B cell (primary cell): ENCODE measurements at regions not wholly inside any gene's neighbourhood (a gene's known extent, or its start where the extent isn't known, plus 50 kb on each side); places are given as distances from the start of the nearest gene placed in this dataset.

Source experiments
- ATAC-seq: fragments of 200-7000 bp; cut with Tn5 transposase; one replicate; pipeline ENCODE4 v1.10.0; 2021; ENCODE audit warnings: low read depth, mild to moderate bottlenecking, moderate number of reproducible peaks, moderate library complexity
- CTCF ChIA-PET: fragments of 350-600 bp; sonication (Branson Sonifier 250); formaldehyde crosslinking; loops from one replicate; lab custom pipeline; 2021; ENCODE audit warnings: antibody characterized with exemption, inconsistent platforms; lab: Charles Lee
- POLR2A ChIA-PET: fragments of 350-600 bp; sonication (Branson Sonifier 250); formaldehyde crosslinking; loops from one replicate; lab custom pipeline; 2021; ENCODE audit warnings: antibody characterized with exemption; lab: Charles Lee
- DNase-seq: peaks from one replicate; pipeline ENCODE4 v3.0.0; 2013
- H2AFZ ChIP-seq: 2 replicates; pipeline ENCODE4 v1.6.1; 2012; ENCODE audit warnings: mild to moderate bottlenecking, low read depth, low read length; ENCODE audit not compliant: insufficient read depth, poor library complexity, severe bottlenecking
- H3K27ac ChIP-seq, 2 donors: 1 replicate in 1 of 2; 2 replicates in 1 of 2; pipeline ENCODE4 v1.5.1; 2012 to 2013; ENCODE audit warnings: low read length in 2 of 2, mild to moderate bottlenecking in 2 of 2, moderate library complexity in 1 of 2
- H3K27me3 ChIP-seq, 4 experiments: fragments of 200-600 bp in 1 of 4; sonication (generic) in 1 of 4; replicated peaks in 1 of 4; 1 replicate in 2 of 4; 2 replicates in 2 of 4; pipeline versions ENCODE4 v1.6.1 to v1.7.0; 2013 to 2016; ENCODE audit warnings: low read length in 3 of 4, mild to moderate bottlenecking in 2 of 4, mixed read lengths in 1 of 4, moderate library complexity in 1 of 4; ENCODE audit not compliant: insufficient read depth in 4 of 4, control insufficient read depth in 3 of 4; ENCODE audit errors: control extremely low read depth in 1 of 4
- H3K36me3 ChIP-seq, 2 experiments: replicated peaks in 1 of 2; 1 replicate in 1 of 2; 2 replicates in 1 of 2; pipeline versions ENCODE4 v1.6.1 to v1.7.1; 2013; ENCODE audit warnings: low read length in 1 of 2; ENCODE audit not compliant: insufficient read depth in 2 of 2, control insufficient read depth in 1 of 2; ENCODE audit errors: control extremely low read depth in 1 of 2, extremely low read depth in 1 of 2
- H3K4me1 ChIP-seq, 2 donors: fragments of 200-600 bp in 1 of 2; sonication (generic) in 1 of 2; 1 replicate in 1 of 2; 2 replicates in 1 of 2; pipeline versions ENCODE4 v1.5.1 to v1.6.1; 2013 to 2017; ENCODE audit warnings: low read length in 2 of 2; ENCODE audit not compliant: control insufficient read depth in 2 of 2, insufficient read depth in 2 of 2
- H3K4me2 ChIP-seq: replicated peaks from 2 replicates; pipeline ENCODE3; 2012; ENCODE audit warnings: mild to moderate bottlenecking, low read depth, low read length; ENCODE audit not compliant: poor library complexity, severe bottlenecking
- H3K4me3 ChIP-seq, 5 experiments: fragments of 200-600 bp in 1 of 5; sonication (generic) in 1 of 5; 1 replicate in 3 of 5; 2 replicates in 2 of 5; pipeline versions ENCODE4 v1.5.1 to v1.7.0; 2011 to 2016; ENCODE audit warnings: low read length in 4 of 5, mild to moderate bottlenecking in 4 of 5, low read depth in 2 of 5, control low read depth in 1 of 5, moderate library complexity in 1 of 5; ENCODE audit not compliant: insufficient read depth in 1 of 5; ENCODE audit errors: control extremely low read depth in 1 of 5, extremely low read depth in 1 of 5
- H3K79me2 ChIP-seq: fragments of 200-600 bp; sonication (generic); one replicate; pipeline ENCODE4 v1.6.0; 2016; ENCODE audit warnings: low read length; ENCODE audit not compliant: control insufficient read depth, insufficient read depth
- H3K9ac ChIP-seq: fragments of 200-600 bp; sonication (generic); 2 replicates; pipeline ENCODE4 v1.6.1; 2017; ENCODE audit warnings: mild to moderate bottlenecking, low read length, moderate library complexity
- H3K9me3 ChIP-seq, 3 donors: one replicate each; pipeline versions ENCODE4 v1.6.1 to v1.7.1; 2013; ENCODE audit warnings: low read length in 2 of 3; ENCODE audit not compliant: control insufficient read depth in 2 of 3, insufficient read depth in 1 of 3; ENCODE audit errors: control extremely low read depth in 1 of 3
- H4K20me1 ChIP-seq: 2 replicates; pipeline ENCODE4 v1.6.0; 2012; ENCODE audit warnings: mild to moderate bottlenecking, low read length; ENCODE audit not compliant: insufficient read depth, control insufficient read depth, poor library complexity, severe bottlenecking
- H3K27ac Mint-ChIP-seq: one replicate; pipeline ENCODE4 v1.8.0; 2021; ENCODE audit warnings: mixed read lengths
- H3K27me3 Mint-ChIP-seq: one replicate; pipeline ENCODE4 v1.8.0; 2021; ENCODE audit warnings: mixed read lengths
- H3K4me1 Mint-ChIP-seq: one replicate; pipeline ENCODE4 v1.8.0; 2021; ENCODE audit warnings: mixed read lengths
- H3K4me3 Mint-ChIP-seq: one replicate; pipeline ENCODE4 v1.8.0; 2021; ENCODE audit warnings: mixed read lengths
- H3K9me3 Mint-ChIP-seq: one replicate; pipeline ENCODE4 v1.8.0; 2022; ENCODE audit warnings: mixed read lengths; ENCODE audit not compliant: insufficient read depth
- EZH2 ChIP-seq: IDR thresholded peaks from 2 replicates; pipeline ENCODE4 v1.6.1; 2012; ENCODE audit warnings: borderline replicate concordance, low read depth, mild to moderate bottlenecking, moderate library complexity, low read length; ENCODE audit not compliant: insufficient read depth, poor library complexity, severe bottlenecking
- WGBS: methylation state at CpG from one replicate; pipeline ENCODE4 v1.1.5; 2013; ENCODE audit warnings: missing lambda C conversion rate; ENCODE audit not compliant: insufficient coverage; 5-methylcytosine and 5-hydroxymethylcytosine counted together
- intact Hi-C: fragments of 100-400 bp; cut with micrococcal nuclease; formaldehyde crosslinking; loops from one replicate; pipeline ENCODE4 v1.10.0; 2022
- TF ChIP-seq, protein P1 (sequence below): fragments of 200-600 bp; IDR thresholded peaks from one replicate; pipeline ENCODE4 v1.8.0; 2022; ENCODE audit warnings: antibody characterized with exemption, mild to moderate bottlenecking

DNA sequence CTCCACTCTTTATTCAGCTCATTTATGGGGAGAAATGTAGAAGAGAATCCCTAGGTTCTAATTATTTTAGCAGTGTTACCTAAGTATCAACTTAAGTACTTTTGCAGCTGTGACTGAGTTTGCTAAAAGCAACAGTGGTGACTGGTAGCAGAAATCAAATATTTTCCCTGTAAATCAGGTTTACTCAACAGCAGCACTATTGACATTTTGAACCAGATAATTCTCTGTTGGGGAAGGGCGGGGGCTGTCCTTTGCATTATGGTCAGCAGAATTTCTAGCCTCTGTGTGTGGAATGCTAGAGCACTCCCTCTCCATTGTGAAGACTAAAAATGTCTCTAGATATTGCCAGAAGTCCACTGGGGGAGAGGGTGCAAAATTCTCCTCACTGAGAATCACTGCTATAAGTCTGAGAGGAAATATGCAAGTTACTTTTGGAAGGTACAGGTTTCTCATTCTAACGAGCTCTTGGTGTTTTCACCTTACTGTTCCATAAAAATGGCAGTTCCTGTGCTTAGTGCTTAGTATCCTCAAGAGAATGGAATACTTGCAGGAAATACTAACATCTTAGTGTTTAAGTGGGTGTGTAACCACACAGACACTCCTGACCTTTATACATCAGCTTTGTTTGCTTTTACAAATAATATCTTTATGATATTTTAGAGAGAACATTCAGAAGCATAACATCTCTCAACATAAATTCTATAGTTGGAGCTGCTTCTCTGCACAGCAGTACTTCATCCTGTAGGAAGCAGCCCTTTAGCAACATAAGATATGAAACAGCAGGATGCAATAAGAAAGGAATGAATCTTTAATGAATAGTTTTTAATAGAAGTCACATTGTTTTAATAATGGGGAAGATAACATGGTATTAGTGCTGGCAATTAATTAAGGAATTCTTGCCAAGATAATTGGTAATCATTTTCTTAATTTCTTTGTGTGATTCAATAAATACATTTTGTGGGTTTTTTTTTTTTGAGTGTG, 246.5 kb upstream of the GOLIM4 start:
- Mint-ChIP-seq H3K27me3 (no peaks in the 10 kb centered on the region), H3K4me1 (no peaks in the 10 kb centered on the region)

More for the DNA sequence above, 246.5 kb upstream of the GOLIM4 start:
- Histone ChIP-seq H3K36me3 (no peaks in the 10 kb centered on the region), H3K79me2 (no peaks in the 10 kb centered on the region), H4K20me1 (no peaks in the 10 kb centered on the region), H3K9ac (no peak overlapping the region), H3K9me3 (no peaks in the 10 kb centered on the region), H3K27ac (no peak overlapping the region), H3K4me1 (no peaks in the 10 kb centered on the region), H3K4me3 (no peak overlapping the region), H2AFZ (no peak overlapping the region), H3K4me2 (no peak overlapping the region), H3K27me3 (no peaks in the 10 kb centered on the region)
- no peak overlapping the region for H3K27ac Mint-ChIP-seq
- POLR2A ChIA-PET = no interaction called here
- intact Hi-C loops = no loop called here
- no peak overlapping the region for H3K4me3 Mint-ChIP-seq
- ATAC-seq = no peak
- no peak for TF ChIP-seq EZH2
- TF ChIP-seq, protein P1, sequence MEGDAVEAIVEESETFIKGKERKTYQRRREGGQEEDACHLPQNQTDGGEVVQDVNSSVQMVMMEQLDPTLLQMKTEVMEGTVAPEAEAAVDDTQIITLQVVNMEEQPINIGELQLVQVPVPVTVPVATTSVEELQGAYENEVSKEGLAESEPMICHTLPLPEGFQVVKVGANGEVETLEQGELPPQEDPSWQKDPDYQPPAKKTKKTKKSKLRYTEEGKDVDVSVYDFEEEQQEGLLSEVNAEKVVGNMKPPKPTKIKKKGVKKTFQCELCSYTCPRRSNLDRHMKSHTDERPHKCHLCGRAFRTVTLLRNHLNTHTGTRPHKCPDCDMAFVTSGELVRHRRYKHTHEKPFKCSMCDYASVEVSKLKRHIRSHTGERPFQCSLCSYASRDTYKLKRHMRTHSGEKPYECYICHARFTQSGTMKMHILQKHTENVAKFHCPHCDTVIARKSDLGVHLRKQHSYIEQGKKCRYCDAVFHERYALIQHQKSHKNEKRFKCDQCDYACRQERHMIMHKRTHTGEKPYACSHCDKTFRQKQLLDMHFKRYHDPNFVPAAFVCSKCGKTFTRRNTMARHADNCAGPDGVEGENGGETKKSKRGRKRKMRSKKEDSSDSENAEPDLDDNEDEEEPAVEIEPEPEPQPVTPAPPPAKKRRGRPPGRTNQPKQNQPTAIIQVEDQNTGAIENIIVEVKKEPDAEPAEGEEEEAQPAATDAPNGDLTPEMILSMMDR = no peak
- no CpG with 5 or more reads among the region's 2 CpGs for WGBS
- H3K9me3 Mint-ChIP-seq = no peaks in the 10 kb centered on the region
- no peak for DNase-seq
- CTCF ChIA-PET = no interaction called here
